Breast epithelium (tissue), 3 donors: ENCODE measurements at regions not wholly inside any gene's neighbourhood (a gene's known extent, or its start where the extent isn't known, plus 50 kb on each side); places are given as distances from the start of the nearest gene placed in this dataset.

ENCODE experiments used
- CTCF ChIP-seq, 3 donors: fragments of 450-650 bp; IDR thresholded peaks; one replicate each; pipeline ENCODE4 v1.5.1; 2016 to 2017; ENCODE audit warnings: antibody characterized with exemption in 3 of 3, mild to moderate bottlenecking in 3 of 3, moderate library complexity in 3 of 3
- POLR2A ChIP-seq: fragments of 450-650 bp; IDR thresholded peaks from one replicate; pipeline ENCODE4 v1.6.1; 2016; ENCODE audit warnings: antibody characterized with exemption, mild to moderate bottlenecking, moderate library complexity
- POLR2AphosphoS5 ChIP-seq, 3 donors: sonication (generic); formaldehyde crosslinking; IDR thresholded peaks; one replicate each; pipeline ENCODE4 v1.6.1; 2017; ENCODE audit warnings: antibody characterized with exemption in 3 of 3

GRCh38 chr3:3476669-3477068 lies 297.2 kb upstream of the CRBN start:
- no peak for TF ChIP-seq CTCF (IDR thresholded peaks at IDR 0.05)
- TF ChIP-seq POLR2A, result no peak
- no peak for TF ChIP-seq POLR2AphosphoS5 (IDR thresholded peaks at IDR 0.05)
